ENCODE measurements at regions not wholly inside any gene's neighbourhood (a gene's known extent, or its start where the extent isn't known, plus 50 kb on each side); places are given as distances from the start of the nearest gene placed in this dataset.

DNA sequence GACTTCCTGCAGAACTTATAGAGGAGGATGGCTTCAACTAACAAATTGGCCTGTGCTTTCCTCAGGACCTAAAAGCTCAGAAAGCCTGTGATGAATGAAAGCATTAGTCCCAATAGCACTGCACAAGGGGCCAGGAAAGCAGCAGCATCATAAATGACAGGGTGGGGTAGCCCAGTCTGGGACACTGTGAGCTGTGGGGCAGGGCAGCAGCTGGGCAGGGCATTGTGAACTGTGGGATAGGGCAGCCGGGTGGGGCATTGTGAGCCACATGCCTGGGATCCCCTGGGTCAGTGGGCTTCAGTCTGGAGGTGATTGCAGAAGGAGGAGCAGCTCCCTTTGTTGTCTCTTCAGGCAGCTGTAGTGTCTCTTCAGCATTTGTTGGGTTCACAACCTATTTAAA is 1276.8 kb downstream of the UQCRFS1 start:
- TF ChIP-seq POLR2AphosphoS5 (IDR thresholded peaks at IDR 0.05) (no peak), POLR2A (IDR thresholded peaks at IDR 0.05) (no peak)
- TF ChIP-seq, protein P1, sequence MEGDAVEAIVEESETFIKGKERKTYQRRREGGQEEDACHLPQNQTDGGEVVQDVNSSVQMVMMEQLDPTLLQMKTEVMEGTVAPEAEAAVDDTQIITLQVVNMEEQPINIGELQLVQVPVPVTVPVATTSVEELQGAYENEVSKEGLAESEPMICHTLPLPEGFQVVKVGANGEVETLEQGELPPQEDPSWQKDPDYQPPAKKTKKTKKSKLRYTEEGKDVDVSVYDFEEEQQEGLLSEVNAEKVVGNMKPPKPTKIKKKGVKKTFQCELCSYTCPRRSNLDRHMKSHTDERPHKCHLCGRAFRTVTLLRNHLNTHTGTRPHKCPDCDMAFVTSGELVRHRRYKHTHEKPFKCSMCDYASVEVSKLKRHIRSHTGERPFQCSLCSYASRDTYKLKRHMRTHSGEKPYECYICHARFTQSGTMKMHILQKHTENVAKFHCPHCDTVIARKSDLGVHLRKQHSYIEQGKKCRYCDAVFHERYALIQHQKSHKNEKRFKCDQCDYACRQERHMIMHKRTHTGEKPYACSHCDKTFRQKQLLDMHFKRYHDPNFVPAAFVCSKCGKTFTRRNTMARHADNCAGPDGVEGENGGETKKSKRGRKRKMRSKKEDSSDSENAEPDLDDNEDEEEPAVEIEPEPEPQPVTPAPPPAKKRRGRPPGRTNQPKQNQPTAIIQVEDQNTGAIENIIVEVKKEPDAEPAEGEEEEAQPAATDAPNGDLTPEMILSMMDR (IDR thresholded peaks at IDR 0.05 in 8 of 11, conservative IDR thresholded peaks at IDR 0.05 in 3 of 11), result no peak

Measured in spleen (tissue), 7 donors.